CD8-positive, alpha-beta memory T cell (primary cell): ENCODE measurements at regions not wholly inside any gene's neighbourhood (a gene's known extent, or its start where the extent isn't known, plus 50 kb on each side); places are given as distances from the start of the nearest gene placed in this dataset.

Source experiments
- CTCF ChIA-PET: fragments of 350-600 bp; sonication (Branson Sonifier 250); formaldehyde crosslinking; loops from one replicate; lab custom pipeline; 2021; ENCODE audit warnings: antibody characterized with exemption; lab: Charles Lee
- POLR2A ChIA-PET: fragments of 350-600 bp; sonication (Branson Sonifier 250); formaldehyde crosslinking; loops from one replicate; lab custom pipeline; 2021; ENCODE audit warnings: antibody characterized with exemption; lab: Charles Lee
- DNase-seq, 5 donors: peaks; one replicate each; pipeline versions ENCODE4 v3.0.0 to v3.0.0-alpha.2; 2020 to 2022; ENCODE audit warnings: mixed read lengths in 1 of 5
- H3K27ac ChIP-seq: one replicate; pipeline ENCODE4 v1.7.0; 2013; ENCODE audit warnings: low read depth, mild to moderate bottlenecking, low read length, moderate library complexity
- H3K27me3 ChIP-seq: 2 replicates; pipeline ENCODE4 v1.7.0; 2013; ENCODE audit warnings: low read length, mild to moderate bottlenecking; ENCODE audit not compliant: insufficient read depth, poor library complexity, severe bottlenecking
- H3K36me3 ChIP-seq: 2 replicates; pipeline ENCODE4 v1.7.0; 2013; ENCODE audit warnings: mild to moderate bottlenecking, low read length, moderate library complexity; ENCODE audit not compliant: insufficient read depth
- H3K4me1 ChIP-seq: 2 replicates; pipeline ENCODE4 v1.7.0; 2013; ENCODE audit warnings: mild to moderate bottlenecking, low read length, moderate library complexity; ENCODE audit not compliant: insufficient read depth
- H3K4me3 ChIP-seq: 2 replicates; pipeline ENCODE4 v1.7.0; 2013; ENCODE audit warnings: mild to moderate bottlenecking, low read length
- H3K9me3 ChIP-seq: 2 replicates; pipeline ENCODE4 v1.7.0; 2013; ENCODE audit warnings: mild to moderate bottlenecking, low read length
- H3K27ac Mint-ChIP-seq, 8 donors: one replicate each; pipeline ENCODE4 v1.8.0; 2020 to 2021; ENCODE audit warnings: mixed read lengths in 8 of 8, mild to moderate bottlenecking in 6 of 8, inconsistent platforms in 3 of 8, moderate library complexity in 3 of 8
- H3K27me3 Mint-ChIP-seq, 2 donors: one replicate each; pipeline ENCODE4 v1.8.0; 2020 to 2021; ENCODE audit warnings: mixed read lengths in 2 of 2, mild to moderate bottlenecking in 1 of 2, moderate library complexity in 1 of 2
- H3K36me3 Mint-ChIP-seq, 3 donors: one replicate each; pipeline ENCODE4 v1.8.0; 2020 to 2021; ENCODE audit warnings: mixed read lengths in 3 of 3, inconsistent platforms in 1 of 3, mild to moderate bottlenecking in 1 of 3
- H3K4me1 Mint-ChIP-seq, 3 donors: one replicate each; pipeline ENCODE4 v1.8.0; 2020 to 2021; ENCODE audit warnings: mixed read lengths in 3 of 3, inconsistent platforms in 1 of 3, mild to moderate bottlenecking in 1 of 3
- H3K4me3 Mint-ChIP-seq, 7 donors: one replicate each; pipeline ENCODE4 v1.8.0; 2020 to 2021; ENCODE audit warnings: mixed read lengths in 7 of 7, mild to moderate bottlenecking in 6 of 7, moderate library complexity in 4 of 7, inconsistent platforms in 2 of 7
- H3K9me3 Mint-ChIP-seq, 5 donors: one replicate each; pipeline ENCODE4 v1.8.0; 2020 to 2022; ENCODE audit warnings: mixed read lengths in 5 of 5, mild to moderate bottlenecking in 3 of 5, moderate library complexity in 2 of 5, inconsistent platforms in 1 of 5

- POLR2A ChIA-PET = no interaction called here
- H3K9me3 ChIP-seq = no peaks in the 10 kb centered on the region
- Mint-ChIP-seq H3K9me3 (peaks cover 4 to 11% (median 7%) of the 10 kb centered on the region in 5 donors), H3K36me3 (no peaks in the 10 kb centered on the region), H3K27me3 (peaks cover 0 to 1% of the 10 kb centered on the region in 2 donors), H3K4me3 (no peak overlapping the region), H3K27ac (no peak overlapping the region), H3K4me1 (no peaks in the 10 kb centered on the region)
- no peaks in the 10 kb centered on the region for H3K36me3 ChIP-seq
- H3K4me1 ChIP-seq = no peaks in the 10 kb centered on the region
- CTCF ChIA-PET = no interaction called here
- no peak for DNase-seq
- H3K4me3 ChIP-seq = no peak overlapping the region
- no peak overlapping the region for H3K27ac ChIP-seq
- no peaks in the 10 kb centered on the region for H3K27me3 ChIP-seq
These were observed 782.0 kb downstream of the SUGCT start for GRCh38 chr7:40916813-40917212.

GRCh38 chr7:40915071-40915470 is 780.3 kb downstream of the SUGCT start:
- Histone ChIP-seq H3K36me3 (no peaks in the 10 kb centered on the region), H3K27ac (no peak overlapping the region), H3K9me3 (no peaks in the 10 kb centered on the region), H3K4me1 (no peaks in the 10 kb centered on the region), H3K4me3 (no peak overlapping the region), H3K27me3 (no peaks in the 10 kb centered on the region)
- no peak for DNase-seq
- peaks cover 0 to 1% of the 10 kb centered on the region in 2 donors for H3K27me3 Mint-ChIP-seq
- no peak overlapping the region for H3K27ac Mint-ChIP-seq
- H3K36me3 Mint-ChIP-seq = no peaks in the 10 kb centered on the region
- H3K4me3 Mint-ChIP-seq = no peak overlapping the region
- ChIA-PET POLR2A (no interaction called here), CTCF (no interaction called here)
- H3K4me1 Mint-ChIP-seq = no peaks in the 10 kb centered on the region
- H3K9me3 Mint-ChIP-seq = peaks cover 4 to 10% (median 5%) of the 10 kb centered on the region in 5 donors
